GM13976 (cell line): ENCODE measurements at regions not wholly inside any gene's neighbourhood (a gene's known extent, or its start where the extent isn't known, plus 50 kb on each side); places are given as distances from the start of the nearest gene placed in this dataset.

Experiments used
- DNase-seq: peaks from one replicate; pipeline ENCODE4 v3.0.0; 2012; ENCODE audit warnings: low spot score
- in situ Hi-C: fragments of 300-500 bp; cut with MboI; formaldehyde crosslinking; loops from one replicate; pipeline ENCODE4 v1.12.0; 2022; ENCODE audit warnings: low sequenced_read_pairs, mixed read lengths, inconsistent platforms; ENCODE audit not compliant: unreplicated experiment
- TF ChIP-seq, protein P1 (sequence below): IDR thresholded peaks from 2 replicates; pipeline ENCODE4 v1.5.1; 2012; ENCODE audit warnings: borderline replicate concordance, mild to moderate bottlenecking; ENCODE audit not compliant: insufficient read depth; ENCODE audit errors: extremely low read depth, missing control alignments, control extremely low read depth

DNA sequence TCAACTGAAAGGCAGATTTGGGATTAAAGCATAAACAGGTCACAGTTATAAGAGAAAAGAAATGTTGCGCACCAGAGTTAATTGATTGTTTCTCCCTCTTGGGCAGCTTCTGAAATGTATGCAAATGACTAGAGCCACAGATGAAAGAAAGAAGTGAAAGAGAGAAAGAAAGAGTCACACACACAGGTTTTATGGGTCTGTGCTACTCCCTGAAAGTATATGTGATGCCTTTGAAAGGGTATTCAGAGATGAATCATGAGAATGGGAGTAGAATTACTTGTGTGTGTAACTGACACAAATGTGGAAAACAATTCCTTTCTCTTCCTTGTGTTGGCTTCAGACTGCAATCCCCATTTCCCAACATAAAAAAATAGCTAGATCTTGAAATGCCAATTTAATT lies 196.9 kb downstream of the FOXA2 start:
- TF ChIP-seq, protein P1, sequence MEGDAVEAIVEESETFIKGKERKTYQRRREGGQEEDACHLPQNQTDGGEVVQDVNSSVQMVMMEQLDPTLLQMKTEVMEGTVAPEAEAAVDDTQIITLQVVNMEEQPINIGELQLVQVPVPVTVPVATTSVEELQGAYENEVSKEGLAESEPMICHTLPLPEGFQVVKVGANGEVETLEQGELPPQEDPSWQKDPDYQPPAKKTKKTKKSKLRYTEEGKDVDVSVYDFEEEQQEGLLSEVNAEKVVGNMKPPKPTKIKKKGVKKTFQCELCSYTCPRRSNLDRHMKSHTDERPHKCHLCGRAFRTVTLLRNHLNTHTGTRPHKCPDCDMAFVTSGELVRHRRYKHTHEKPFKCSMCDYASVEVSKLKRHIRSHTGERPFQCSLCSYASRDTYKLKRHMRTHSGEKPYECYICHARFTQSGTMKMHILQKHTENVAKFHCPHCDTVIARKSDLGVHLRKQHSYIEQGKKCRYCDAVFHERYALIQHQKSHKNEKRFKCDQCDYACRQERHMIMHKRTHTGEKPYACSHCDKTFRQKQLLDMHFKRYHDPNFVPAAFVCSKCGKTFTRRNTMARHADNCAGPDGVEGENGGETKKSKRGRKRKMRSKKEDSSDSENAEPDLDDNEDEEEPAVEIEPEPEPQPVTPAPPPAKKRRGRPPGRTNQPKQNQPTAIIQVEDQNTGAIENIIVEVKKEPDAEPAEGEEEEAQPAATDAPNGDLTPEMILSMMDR, result no peak
- no peak for DNase-seq
- in situ Hi-C loops, result no loop called here

DNA sequence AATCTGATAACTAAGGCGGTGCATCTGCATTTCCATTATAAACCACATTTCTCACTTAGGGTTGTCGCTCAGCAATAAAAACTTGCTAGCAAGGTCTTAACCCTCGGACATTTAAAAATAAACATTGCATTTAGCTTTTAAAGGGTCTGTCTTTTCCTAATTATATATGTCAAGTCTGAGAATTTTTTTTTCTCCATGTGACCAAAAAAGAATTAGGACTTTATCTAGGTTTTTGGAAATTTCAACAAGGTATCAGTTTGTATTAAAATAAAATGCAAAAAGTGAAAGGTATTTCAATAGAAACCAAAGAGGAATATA lies 198.1 kb downstream of the FOXA2 start:
- in situ Hi-C loops, result no loop called here
- DNase-seq, result no peak
- TF ChIP-seq, protein P1, result no peak

DNA sequence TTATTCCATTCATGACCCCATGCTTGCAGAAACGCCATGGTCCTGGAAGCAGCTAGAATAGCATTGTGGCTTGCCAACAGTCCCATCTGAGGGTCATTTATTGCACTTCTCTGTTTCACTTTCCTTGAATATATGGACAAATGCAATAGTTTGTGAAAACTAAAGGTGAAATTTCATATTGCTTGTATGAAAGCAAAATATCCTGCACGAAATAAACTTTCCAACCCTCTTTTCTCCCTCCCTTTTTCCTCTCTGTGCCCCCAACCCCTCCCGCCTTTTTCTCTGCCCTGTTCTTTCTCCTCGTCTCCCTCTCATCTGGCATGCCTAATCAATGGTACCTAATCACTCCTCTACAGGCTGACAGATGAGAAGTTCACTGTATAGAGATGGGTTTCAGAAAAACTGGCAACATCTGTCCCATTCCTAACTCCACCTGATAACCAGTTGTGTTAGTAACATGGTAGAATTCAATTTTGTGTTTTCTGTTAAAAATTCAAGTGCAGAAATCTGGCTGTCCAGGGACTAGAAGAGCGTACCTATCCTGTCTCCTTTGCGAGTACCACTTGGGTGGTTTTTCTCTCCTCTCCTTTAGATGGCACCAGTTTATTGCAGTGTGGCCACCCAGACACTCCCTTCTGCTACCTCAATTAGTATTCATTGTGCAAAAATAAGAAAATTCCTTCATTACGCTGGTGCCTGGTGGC lies 198.6 kb downstream of the FOXA2 start:
- DNase-seq, result no peak
- TF ChIP-seq, protein P1, result no peak
- in situ Hi-C loops, result no loop called here

DNA sequence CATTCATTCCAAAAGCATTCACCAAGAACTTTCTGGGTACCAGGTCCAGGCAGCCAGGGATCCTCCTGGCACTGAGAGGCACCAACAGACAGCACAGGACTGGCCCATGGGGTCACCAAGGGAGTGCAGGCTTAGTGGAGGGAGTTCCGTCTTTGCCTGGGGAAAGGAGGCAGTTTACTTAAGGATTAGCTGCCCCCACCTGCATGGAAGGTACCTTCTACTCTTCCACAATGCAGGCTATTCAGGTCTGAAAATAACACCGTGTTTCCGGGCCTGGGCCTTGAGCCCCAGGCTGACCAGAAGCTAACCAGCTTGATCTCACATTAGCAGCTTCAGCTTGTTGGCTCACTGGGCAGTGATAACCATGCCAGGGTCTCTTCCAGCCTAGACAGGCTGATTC lies 199.4 kb downstream of the FOXA2 start:
- TF ChIP-seq, protein P1, result no peak
- in situ Hi-C loops, result no loop called here
- no peak for DNase-seq

DNA sequence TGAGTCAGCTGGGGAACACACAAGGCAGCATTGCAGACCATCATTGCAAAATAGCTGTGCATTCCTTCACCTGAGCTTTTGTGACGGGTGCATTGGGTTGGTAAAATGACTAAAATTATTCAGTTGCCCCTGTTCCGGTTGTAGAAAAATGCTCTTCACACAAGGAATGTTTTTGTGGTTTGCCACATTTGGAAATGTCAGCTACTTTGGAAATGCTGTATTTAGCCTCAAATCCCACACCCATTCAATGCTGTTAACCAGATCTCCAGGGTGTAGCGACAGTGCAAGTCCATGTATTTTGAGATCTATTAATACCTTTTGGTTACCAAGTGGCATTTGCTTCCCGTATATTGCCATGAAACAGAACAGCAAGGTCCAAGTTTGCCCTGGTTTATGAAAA lies 201.2 kb downstream of the FOXA2 start:
- in situ Hi-C loops, result no loop called here
- DNase-seq, result no peak
- TF ChIP-seq, protein P1, result no peak

DNA sequence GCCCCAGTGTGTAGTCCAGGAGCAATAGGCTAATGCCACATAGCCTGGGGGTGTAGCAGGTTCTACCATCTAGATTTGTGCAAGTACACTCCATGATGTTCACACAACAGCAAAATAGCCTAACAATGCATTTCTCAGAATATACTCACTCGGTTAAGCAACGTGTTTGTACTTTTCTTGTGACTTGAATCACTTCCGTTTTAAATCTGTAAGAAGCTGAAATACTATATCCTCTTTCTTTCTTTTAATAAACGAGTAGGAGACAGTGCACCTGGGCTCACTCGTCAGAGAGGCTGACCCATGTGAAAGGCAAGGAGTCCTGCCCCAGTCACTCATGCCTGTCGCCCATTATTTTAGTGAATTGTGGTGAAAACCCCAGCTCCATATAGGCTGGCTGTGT lies 201.6 kb downstream of the FOXA2 start:
- in situ Hi-C loops, result no loop called here
- DNase-seq, result no peak
- TF ChIP-seq, protein P1, result no peak
